ENCODE measurements at regions not wholly inside any gene's neighbourhood (a gene's known extent, or its start where the extent isn't known, plus 50 kb on each side); places are given as distances from the start of the nearest gene placed in this dataset.

DNA sequence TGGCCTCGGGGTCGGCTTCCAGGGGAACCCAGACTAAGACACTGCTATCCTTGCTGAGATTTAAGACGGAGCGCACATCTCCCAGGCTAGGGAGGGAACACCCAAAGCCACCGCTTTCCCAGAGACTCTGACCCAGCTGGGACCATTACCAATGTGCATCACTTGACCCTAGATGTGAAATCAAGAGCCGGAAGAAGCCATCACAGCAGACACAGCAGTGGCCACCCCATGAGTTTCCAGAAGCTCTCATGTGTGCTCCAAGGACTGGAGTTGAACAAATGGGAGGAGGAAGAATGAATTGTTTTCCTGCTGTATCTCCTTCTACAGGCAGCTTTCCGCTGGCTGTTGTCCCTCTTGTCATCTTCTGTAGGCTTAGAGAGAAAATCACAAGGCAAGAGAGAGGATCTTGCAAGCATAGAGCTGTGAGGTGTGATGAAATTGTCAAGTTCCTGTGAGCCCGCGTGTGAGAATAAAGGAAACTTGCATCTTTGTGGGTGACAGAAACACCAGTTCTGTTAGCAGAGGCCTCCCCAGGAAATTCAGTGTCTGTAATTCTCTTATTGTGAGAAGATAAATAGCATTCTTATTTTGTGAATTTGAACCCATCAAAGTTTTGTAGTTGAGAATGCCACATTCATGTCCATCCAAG is 711.8 kb downstream of the UQCRFS1 start:
- 81% methylated on average over 6 of the region's 9 CpGs for WGBS (ENCODE audit: insufficient coverage, low coverage, low lambda C conversion rate, missing lambda C conversion rate)
- Histone ChIP-seq H3K27ac (no peak overlapping the region), H3K4me1 (peaks cover 0 to 13% (median 0%) of the 10 kb centered on the region in 4 donors), H3K9me3 (no peaks in the 10 kb centered on the region), H3K4me3 (no peak overlapping the region), H3K27me3 (no peaks in the 10 kb centered on the region), H3K36me3 (no peaks in the 10 kb centered on the region)
- intact Hi-C loops (cut with DNase I), result no loop called here
- TF ChIP-seq POLR2A (IDR thresholded peaks at IDR 0.05), result no peak
- TF ChIP-seq, protein P1, sequence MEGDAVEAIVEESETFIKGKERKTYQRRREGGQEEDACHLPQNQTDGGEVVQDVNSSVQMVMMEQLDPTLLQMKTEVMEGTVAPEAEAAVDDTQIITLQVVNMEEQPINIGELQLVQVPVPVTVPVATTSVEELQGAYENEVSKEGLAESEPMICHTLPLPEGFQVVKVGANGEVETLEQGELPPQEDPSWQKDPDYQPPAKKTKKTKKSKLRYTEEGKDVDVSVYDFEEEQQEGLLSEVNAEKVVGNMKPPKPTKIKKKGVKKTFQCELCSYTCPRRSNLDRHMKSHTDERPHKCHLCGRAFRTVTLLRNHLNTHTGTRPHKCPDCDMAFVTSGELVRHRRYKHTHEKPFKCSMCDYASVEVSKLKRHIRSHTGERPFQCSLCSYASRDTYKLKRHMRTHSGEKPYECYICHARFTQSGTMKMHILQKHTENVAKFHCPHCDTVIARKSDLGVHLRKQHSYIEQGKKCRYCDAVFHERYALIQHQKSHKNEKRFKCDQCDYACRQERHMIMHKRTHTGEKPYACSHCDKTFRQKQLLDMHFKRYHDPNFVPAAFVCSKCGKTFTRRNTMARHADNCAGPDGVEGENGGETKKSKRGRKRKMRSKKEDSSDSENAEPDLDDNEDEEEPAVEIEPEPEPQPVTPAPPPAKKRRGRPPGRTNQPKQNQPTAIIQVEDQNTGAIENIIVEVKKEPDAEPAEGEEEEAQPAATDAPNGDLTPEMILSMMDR (IDR thresholded peaks at IDR 0.05), result no peak
- DNase-seq, result no peak
- ATAC-seq, result peak in 1 of 4 donors; percentile 33

DNA sequence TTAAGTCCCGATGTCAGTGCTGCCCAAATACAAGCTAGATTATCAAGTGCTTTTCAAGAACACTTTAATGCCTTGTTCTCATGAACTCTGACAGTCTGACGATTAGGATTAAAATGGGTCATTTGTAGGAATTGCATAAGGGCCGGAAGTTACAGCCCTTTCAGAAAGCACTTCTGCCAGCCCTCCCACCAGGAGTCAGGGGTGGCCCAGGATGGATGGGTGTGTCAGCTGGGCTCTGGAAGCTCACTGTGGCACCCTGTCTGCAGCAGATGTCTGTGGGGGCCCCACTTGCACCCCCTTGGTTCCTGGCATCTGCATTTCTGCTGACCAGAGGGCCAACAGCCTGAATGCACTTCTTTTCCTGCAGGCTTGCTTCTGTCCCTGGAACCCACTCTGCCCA is 712.7 kb downstream of the UQCRFS1 start:
- H3K4me1 ChIP-seq, result peaks cover 0 to 13% (median 0%) of the 10 kb centered on the region in 4 donors
- no peaks in the 10 kb centered on the region for H3K27me3 ChIP-seq
- 62% methylated on average over 3 of the region's 3 CpGs for WGBS (ENCODE audit: insufficient coverage, low coverage, low lambda C conversion rate, missing lambda C conversion rate)
- no peaks in the 10 kb centered on the region for H3K9me3 ChIP-seq
- no peak overlapping the region for H3K4me3 ChIP-seq
- ATAC-seq (peak in 1 of 4 donors; percentile 21), DNase-seq (no peak)
- TF ChIP-seq, protein P1 (IDR thresholded peaks at IDR 0.05), result no peak
- TF ChIP-seq POLR2A (IDR thresholded peaks at IDR 0.05), result no peak
- no peaks in the 10 kb centered on the region for H3K36me3 ChIP-seq
- intact Hi-C loops (cut with DNase I), result no loop called here
- no peak overlapping the region for H3K27ac ChIP-seq

DNA sequence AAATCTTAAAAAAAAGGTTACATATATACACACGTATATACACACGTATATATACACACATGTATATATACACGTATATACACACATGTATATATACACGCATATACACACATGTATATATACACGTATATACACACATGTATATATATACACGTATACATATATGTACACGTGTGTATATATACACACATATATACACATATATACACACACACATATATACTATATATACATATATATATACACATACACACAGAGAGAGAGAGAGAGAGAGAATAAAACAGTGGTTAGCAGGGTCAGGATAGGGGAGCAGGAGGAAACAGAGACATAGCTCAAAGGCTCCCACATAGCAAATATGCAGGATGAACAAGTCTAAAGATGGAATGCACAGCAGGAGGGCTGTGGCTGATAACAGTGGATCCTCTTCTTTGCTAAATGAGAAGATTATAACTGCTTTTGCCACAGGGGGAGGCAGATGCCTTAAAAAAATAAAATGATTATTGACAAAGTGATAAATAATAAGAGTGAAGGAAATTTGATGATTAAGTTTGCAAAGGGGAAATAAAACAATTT is 714.5 kb downstream of the UQCRFS1 start:
- intact Hi-C loops (cut with DNase I), result no loop called here
- no peak for TF ChIP-seq POLR2A (IDR thresholded peaks at IDR 0.05)
- TF ChIP-seq, protein P1 (IDR thresholded peaks at IDR 0.05), result no peak
- no peak overlapping the region for H3K27ac ChIP-seq
- DNase-seq (no peak), ATAC-seq (no peak)
- H3K4me3 ChIP-seq, result no peak overlapping the region
- H3K27me3 ChIP-seq, result no peaks in the 10 kb centered on the region
- 72% methylated on average over 7 of the region's 7 CpGs for WGBS (ENCODE audit: insufficient coverage, low coverage, low lambda C conversion rate, missing lambda C conversion rate)
- peaks cover 0 to 13% (median 0%) of the 10 kb centered on the region in 4 donors for H3K4me1 ChIP-seq
- no peaks in the 10 kb centered on the region for H3K36me3 ChIP-seq
- H3K9me3 ChIP-seq, result no peaks in the 10 kb centered on the region

DNA sequence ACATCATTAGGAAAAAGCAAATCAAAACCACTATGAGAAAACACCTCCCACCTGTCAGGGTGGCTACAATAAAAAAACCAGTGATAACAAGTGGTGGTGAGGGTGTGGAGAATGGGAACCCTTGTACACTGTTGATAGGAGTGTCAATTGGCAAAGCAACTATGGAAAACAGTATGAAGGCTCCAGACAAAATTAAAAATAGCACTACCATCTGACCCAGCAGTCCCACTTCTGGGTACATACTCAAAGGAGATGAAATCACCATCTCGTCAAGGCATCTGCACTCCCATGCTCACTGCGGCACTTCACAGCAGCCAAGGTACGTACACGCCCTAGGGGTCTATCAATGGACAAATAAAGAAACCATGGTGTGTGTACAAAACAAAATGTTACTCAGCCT is 715.1 kb downstream of the UQCRFS1 start:
- Histone ChIP-seq H3K4me3 (no peak overlapping the region), H3K27me3 (no peaks in the 10 kb centered on the region), H3K9me3 (no peaks in the 10 kb centered on the region), H3K4me1 (peaks cover 0 to 9% (median 0%) of the 10 kb centered on the region in 4 donors), H3K36me3 (no peaks in the 10 kb centered on the region), H3K27ac (no peak overlapping the region)
- no peak for TF ChIP-seq POLR2A (IDR thresholded peaks at IDR 0.05)
- intact Hi-C loops (cut with DNase I), result no loop called here
- DNase-seq (no peak), ATAC-seq (no peak)
- WGBS (ENCODE audit: insufficient coverage, low coverage, low lambda C conversion rate, missing lambda C conversion rate), result 67% methylated on average over 1 of the region's 4 CpGs

DNA sequence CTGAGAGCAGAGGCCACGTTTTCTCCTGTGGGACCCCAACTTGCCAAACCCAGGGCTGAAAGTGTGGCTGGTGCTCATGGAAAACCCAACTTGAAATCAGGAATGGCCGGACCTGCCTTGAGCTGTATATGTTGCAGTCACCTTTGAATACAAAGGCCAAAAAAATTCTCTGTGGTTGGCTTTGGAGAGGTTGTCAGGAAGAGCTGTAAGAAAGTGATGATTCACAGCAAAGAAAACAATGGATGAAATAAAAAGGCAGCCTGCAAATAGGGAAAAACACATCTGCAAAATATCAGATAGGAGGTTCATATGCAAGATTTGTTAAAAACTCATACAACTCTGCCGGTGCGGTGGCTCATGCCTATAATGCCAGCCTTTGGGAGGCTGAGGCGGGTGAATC is 715.8 kb downstream of the UQCRFS1 start:
- TF ChIP-seq, protein P1 (IDR thresholded peaks at IDR 0.05), result no peak
- no peak for TF ChIP-seq POLR2A (IDR thresholded peaks at IDR 0.05)
- Histone ChIP-seq H3K27ac (no peak overlapping the region), H3K36me3 (no peaks in the 10 kb centered on the region), H3K4me1 (peaks cover 0 to 1% (median 0%) of the 10 kb centered on the region in 4 donors), H3K9me3 (no peaks in the 10 kb centered on the region), H3K27me3 (no peaks in the 10 kb centered on the region), H3K4me3 (no peak overlapping the region)
- intact Hi-C loops (cut with DNase I), result no loop called here
- WGBS (ENCODE audit: insufficient coverage, low coverage, low lambda C conversion rate, missing lambda C conversion rate), result 85% methylated on average over 5 of the region's 5 CpGs
- DNase-seq (no peak), ATAC-seq (no peak)
